ENCODE measurements at regions not wholly inside any gene's neighbourhood (a gene's known extent, or its start where the extent isn't known, plus 50 kb on each side); places are given as distances from the start of the nearest gene placed in this dataset.

GRCh38 chr2:144280009-144280408 is 239.9 kb downstream of the ZEB2 start:
- no peak for DNase-seq

DNA sequence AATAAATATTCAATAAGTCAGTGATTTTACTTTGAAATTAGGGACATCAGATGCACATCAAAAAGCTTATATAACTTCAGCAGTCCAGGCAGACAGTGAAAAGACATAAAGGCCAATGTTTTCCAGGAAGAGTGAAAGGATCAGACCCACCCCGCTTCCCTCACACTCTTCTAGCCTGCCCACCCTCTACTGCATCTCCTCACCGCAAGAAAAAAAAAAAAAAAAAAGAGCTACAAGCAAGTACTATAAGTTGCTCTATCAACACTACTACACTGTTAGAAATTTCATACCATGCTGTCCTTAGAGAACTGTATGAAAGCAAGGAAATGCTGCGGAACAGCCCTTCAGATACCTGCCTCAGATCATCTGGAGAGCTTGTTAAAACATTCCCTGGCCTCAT is 240.8 kb downstream of the ZEB2 start:
- no peak for DNase-seq

DNA sequence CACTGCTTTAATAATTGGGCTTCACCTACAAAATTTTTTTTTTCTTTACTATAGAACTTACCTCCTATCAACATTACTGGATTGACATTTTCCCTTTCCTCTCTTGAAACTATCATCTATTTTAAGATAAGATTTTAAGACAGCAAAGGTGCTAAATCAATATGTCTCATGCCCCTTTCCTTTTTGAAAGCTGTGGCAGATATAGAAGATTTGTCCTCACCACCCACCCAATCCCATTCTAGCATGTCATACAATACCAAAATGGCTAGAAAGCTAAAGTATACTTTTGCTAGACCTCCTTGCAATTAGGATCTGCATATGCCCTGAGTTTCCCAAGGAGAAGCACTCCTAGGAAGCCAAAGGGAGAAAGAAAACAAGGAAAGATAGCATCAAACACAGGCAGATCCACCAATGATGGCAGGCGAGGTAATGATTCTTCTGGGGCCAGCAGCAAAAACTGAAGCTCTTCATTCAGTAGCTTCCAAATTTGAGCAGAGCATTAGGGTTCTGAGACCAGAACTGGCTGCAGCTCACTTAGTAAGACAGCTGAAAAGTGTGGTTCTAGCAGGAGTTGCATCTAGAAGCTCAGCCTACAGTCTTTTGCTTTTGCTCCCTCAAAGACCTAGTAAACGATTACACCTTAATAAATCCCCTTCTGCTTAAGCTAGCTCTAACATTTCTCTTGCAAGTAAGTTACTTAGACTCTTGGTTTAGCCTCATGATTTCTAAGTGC is 242.1 kb downstream of the ZEB2 start:
- no peak for DNase-seq

GRCh38 chr2:144275340-144275739 is 244.6 kb downstream of the ZEB2 start:
- DNase-seq, result no peak

- no peak for DNase-seq
Observed at GRCh38 chr2:144274131-144274530, 245.8 kb downstream of the ZEB2 start.

GRCh38 chr2:144270951-144271350 is 249.0 kb downstream of the ZEB2 start:
- no peak for DNase-seq

DNA sequence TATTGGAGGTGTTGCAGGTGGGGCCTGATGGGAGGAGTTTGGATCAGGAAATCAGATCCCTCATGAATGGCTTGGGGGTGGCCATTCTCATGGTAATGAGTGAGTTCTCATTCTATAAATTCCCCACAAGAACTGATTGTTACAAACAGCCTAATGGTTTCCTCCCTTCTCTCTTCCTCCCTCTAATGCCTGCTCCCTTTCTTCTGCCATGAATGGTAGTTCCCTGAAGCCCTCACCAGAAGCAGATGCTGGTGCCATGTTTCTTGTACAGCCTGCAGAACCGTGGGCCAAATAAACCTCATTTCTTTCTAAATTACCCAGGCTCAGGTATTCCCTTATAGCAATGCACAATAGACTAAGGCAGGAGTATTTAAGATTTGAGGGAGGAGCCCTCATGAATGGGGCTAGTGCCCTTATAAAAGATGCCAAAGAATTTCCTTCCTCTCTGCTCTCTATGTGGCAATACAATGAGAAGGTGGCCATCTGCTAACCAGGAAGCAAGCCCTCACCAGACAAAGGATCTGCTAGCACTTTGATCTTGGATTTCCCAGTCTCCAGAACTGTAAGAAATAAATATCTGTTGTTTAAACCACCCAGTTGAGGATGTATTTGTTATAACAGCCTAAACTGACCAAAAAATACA is 251.8 kb downstream of the ZEB2 start:
- peak; percentile 29 for DNase-seq

DNA sequence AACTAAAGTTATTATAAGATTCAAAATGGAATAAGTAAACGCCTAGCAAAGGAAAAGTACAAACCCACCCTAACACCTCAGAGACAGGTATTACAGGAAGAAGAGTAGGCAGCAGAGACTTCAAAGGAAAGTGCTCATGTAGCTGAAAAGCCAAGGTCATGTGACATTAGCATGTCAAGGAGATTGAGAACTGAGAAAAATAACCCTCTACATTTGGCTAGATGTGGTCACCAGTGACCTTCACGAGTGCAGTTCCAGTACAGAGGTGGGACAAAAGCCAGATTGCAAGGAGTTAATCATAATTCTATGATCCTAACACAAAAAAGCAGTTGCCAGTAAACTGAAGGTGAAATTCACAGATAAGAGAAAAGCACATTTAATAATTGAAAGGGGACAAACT is 252.7 kb downstream of the ZEB2 start:
- peak; percentile 66 for DNase-seq

DNA sequence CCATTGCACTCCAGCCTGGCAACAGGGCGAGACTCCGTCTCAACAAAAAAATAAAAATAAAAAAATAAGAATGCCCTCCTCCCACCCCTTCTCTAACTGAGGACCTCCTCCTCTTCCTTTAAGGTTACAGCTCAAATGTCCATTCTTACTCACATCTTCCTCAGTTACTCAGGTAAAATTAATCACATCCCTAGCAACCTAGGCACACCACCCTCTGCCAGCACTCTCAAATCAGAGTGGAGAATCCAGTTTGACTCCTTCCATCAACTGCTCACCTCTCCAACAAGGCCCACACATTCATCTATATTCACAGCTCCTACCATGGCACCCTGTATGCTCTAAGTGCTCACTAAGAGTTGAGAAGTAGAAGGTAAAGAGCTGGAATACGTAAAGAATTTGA is 254.3 kb downstream of the ZEB2 start:
- no peak for DNase-seq

GRCh38 chr2:144261966-144262365 is 258.0 kb downstream of the ZEB2 start:
- DNase-seq, result no peak

GRCh38 chr2:144261336-144261735 is 258.6 kb downstream of the ZEB2 start:
- no peak for DNase-seq

DNA sequence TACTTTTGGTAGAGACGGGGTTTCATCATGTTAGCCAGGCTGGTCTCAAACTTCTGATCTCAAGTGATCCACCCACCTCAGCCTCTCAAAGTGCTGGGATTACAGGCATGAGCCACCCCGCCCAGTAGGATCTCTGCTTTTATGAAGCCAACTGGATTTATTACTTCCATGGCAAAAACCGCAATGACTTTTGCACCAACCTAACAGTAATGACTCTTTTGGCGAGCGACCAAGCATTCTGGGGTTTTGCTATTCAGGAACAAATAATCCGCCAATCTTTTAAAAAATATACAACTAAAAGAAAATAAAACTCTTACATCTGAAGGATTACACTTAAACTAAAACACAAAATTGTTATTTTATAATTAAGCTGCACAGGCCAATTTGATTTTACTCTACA is 260.6 kb downstream of the ZEB2 start:
- no peak for DNase-seq

DNA sequence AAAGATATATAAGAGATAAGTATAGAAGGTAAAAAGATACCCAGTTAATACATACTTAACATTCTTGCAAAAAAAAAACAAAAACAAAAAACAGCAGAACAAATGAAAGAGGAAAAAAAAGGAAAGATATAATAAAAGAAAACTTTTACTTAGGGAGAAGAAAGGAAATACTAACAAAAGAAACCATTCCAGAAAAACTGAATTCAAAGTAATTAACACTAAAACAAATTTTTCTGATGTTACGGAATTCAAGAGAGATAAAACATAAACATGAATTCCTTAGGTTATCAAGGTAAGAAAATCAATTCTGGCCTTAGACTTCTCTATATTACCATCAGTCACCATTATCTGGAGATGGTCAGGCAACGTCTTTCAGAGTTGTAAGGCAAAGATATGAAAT is 261.8 kb downstream of the ZEB2 start:
- no peak for DNase-seq

GRCh38 chr2:144256996-144257707 is 262.8 kb downstream of the ZEB2 start:
- peak; percentile 43 for DNase-seq

- no peak for DNase-seq
Observed at GRCh38 chr2:144254342-144255235, 265.3 kb downstream of the ZEB2 start.

GRCh38 chr2:144253743-144254142 is 266.2 kb downstream of the ZEB2 start:
- no peak for DNase-seq

GRCh38 chr2:144252694-144253093 is 267.2 kb downstream of the ZEB2 start:
- DNase-seq, result no peak

GRCh38 chr2:144249035-144249637 is 270.8 kb downstream of the ZEB2 start:
- DNase-seq, result no peak

- DNase-seq, result no peak
Observed at GRCh38 chr2:144248350-144249034, 271.4 kb downstream of the ZEB2 start.

GRCh38 chr2:144244938-144245337 is 275.0 kb downstream of the ZEB2 start:
- no peak for DNase-seq

DNA sequence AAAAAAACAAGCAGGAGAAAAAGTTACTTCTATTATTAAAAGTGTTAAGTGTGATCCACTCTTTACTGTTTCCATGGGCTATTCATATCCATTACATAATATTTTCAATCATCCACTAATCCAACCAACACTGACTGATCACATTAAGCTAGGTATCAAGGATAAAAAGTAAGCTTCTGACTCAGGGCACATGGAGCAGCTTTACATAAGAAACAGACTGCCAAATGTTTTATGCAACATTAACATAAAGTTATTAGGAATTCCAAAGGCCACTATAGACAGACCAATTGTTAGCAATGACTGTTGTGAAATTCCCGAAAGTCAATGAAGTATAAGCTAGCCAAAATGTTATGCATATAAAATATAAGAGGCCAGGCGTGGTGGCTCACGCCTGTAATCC is 277.6 kb downstream of the ZEB2 start:
- no peak for DNase-seq

- DNase-seq, result no peak
Observed at GRCh38 chr2:144241801-144242200, 278.1 kb downstream of the ZEB2 start.
